ENCODE measurements at regions not wholly inside any gene's neighbourhood (a gene's known extent, or its start where the extent isn't known, plus 50 kb on each side); places are given as distances from the start of the nearest gene placed in this dataset.

DNA sequence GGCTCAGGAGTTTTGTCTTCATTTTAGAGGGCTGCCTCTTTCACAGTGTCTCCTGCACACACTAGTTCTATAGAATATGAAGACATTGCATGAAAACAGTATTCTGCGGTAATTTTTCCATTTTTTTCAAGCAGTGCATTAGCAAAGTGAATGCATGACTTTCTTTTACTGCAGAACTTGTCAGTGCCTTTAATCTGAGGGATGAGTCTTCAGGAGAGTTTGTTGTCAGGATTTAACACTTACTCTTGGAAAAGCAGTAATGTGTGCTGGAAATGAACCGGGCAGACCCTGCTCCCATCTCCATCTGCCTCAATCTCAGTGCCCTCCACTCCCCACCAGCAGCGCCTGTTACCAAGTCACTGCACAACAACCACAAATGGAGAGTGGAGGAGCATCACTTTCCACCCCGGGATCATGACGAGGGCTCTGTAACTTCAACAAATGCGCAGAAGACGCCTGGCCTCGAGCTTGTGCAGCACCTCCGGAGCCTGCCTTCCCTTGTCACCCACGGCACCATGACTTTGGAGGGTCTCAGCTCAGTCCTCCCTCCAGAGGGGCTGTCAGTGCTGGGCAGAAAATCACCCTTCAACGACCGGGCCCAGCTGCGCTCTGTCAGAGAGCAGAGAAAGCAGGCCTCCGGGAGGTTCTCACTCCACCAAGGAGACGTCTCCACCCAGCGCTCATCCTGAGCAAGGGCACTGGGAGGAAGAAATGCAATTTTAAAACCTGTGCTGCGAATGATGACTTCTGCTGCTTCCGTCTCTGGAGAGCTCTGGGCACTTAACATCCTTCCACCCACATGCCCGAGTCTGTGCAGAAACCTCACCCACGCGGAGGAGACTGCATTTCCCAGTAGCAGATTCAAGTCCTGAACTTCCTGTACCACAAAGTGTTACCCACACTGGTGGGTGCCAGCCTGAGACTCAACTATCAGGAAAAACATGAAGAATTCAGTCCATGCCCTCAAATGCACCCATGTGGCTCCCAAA lies 255.7 kb downstream of the ADGRD1 start:
- TF ChIP-seq SIN3A (IDR thresholded peaks at IDR 0.05; ENCODE audit: borderline replicate concordance, insufficient read depth, low read length) (no peak), POLR2AphosphoS5 (IDR thresholded peaks at IDR 0.05; ENCODE audit: low read depth, low read length) (no peak), FOXP2 (optimal IDR thresholded peaks at IDR 0.05; ENCODE audit: borderline replicate concordance, extremely low read depth, extremely low read length, insufficient read depth) (no peak)

DNA sequence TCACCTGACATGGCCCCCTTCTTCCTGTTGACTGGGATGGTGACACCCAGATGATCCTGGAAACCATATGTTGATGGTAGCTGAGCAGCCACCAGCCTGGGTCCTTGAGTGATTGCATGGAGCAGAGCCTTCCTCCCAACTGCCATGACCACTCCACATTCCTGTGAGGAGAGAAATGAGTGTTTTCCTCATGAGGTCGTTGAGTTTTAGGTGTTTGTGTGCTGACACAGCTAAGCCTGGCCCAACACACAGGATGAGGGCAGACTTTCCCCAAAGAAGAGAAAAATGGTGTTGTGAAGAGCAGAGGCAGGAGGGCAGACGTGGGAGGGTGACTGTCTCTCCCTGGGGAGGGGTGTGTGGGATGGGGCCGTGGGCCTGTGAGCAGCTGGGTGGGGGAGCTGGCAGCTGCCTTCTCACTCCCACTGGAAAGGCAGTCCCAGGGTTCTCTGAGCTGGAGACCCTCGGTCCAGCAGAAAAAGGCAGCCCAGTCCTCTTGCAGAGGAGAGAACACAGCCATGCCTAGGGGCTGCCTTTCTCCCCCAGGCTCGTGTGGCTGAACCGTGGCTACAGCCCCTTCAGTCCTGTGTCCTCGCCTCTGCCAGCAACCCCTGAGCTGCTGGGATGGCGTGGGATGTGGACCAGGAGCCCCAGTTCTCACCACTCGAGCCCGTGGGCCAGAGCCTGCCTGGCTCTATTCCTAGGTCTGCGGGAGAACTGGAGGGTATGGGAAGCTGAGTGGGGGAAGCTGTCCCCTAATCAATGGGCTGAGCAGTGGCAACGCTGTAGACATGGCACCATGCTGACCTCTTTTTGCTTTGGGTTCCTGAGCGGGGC lies 257.0 kb downstream of the ADGRD1 start:
- TF ChIP-seq FOXP2 (optimal IDR thresholded peaks at IDR 0.05; ENCODE audit: borderline replicate concordance, extremely low read depth, extremely low read length, insufficient read depth), result no peak
- TF ChIP-seq POLR2AphosphoS5 (IDR thresholded peaks at IDR 0.05; ENCODE audit: low read depth, low read length), result no peak
- no peak for TF ChIP-seq SIN3A (IDR thresholded peaks at IDR 0.05; ENCODE audit: borderline replicate concordance, insufficient read depth, low read length)
- TF ChIP-seq, protein P1, sequence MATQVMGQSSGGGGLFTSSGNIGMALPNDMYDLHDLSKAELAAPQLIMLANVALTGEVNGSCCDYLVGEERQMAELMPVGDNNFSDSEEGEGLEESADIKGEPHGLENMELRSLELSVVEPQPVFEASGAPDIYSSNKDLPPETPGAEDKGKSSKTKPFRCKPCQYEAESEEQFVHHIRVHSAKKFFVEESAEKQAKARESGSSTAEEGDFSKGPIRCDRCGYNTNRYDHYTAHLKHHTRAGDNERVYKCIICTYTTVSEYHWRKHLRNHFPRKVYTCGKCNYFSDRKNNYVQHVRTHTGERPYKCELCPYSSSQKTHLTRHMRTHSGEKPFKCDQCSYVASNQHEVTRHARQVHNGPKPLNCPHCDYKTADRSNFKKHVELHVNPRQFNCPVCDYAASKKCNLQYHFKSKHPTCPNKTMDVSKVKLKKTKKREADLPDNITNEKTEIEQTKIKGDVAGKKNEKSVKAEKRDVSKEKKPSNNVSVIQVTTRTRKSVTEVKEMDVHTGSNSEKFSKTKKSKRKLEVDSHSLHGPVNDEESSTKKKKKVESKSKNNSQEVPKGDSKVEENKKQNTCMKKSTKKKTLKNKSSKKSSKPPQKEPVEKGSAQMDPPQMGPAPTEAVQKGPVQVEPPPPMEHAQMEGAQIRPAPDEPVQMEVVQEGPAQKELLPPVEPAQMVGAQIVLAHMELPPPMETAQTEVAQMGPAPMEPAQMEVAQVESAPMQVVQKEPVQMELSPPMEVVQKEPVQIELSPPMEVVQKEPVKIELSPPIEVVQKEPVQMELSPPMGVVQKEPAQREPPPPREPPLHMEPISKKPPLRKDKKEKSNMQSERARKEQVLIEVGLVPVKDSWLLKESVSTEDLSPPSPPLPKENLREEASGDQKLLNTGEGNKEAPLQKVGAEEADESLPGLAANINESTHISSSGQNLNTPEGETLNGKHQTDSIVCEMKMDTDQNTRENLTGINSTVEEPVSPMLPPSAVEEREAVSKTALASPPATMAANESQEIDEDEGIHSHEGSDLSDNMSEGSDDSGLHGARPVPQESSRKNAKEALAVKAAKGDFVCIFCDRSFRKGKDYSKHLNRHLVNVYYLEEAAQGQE (IDR thresholded peaks at IDR 0.05; ENCODE audit: insufficient read depth in 1 of 2, low read depth in 2 of 2, low read length in 2 of 2), result no peak
- no peak for TF ChIP-seq TAF1 (IDR thresholded peaks at IDR 0.05; ENCODE audit: borderline replicate concordance, insufficient read depth, low read length)

DNA sequence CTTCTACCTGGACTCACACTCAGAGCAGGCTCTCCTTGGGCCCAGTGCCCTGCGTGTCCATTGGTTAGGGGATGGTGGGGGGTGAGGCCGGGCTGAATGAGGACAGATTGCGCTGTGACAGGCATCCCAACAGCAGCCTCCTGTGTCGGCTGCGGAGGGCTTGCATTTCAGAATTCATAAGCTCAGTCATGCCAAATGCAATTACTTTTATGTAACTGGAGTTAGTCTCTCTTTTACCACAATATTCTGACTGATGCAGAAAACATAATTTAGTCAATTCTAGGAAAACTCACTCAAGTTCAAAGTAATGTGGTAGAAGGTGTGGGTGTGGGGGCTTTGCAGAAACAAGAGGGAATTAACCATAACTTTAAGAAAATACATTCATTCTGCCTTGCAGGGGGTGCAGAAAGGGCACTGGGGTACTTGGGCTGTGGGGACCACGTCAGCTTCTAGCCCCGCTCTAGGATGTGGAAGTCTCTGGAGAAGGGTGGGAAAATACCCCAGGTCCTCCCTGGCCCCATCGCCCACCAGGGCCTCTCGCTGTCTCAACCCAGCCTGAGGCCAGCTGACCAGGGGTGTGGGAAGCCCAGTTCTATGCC lies 257.7 kb downstream of the ADGRD1 start:
- TF ChIP-seq TAF1 (IDR thresholded peaks at IDR 0.05; ENCODE audit: borderline replicate concordance, insufficient read depth, low read length) (no peak), FOXP2 (optimal IDR thresholded peaks at IDR 0.05; ENCODE audit: borderline replicate concordance, extremely low read depth, extremely low read length, insufficient read depth) (no peak), POLR2AphosphoS5 (IDR thresholded peaks at IDR 0.05; ENCODE audit: low read depth, low read length) (no peak), SIN3A (IDR thresholded peaks at IDR 0.05; ENCODE audit: borderline replicate concordance, insufficient read depth, low read length) (no peak)
- TF ChIP-seq, protein P1 (IDR thresholded peaks at IDR 0.05; ENCODE audit: insufficient read depth in 1 of 2, low read depth in 2 of 2, low read length in 2 of 2), result no peak

DNA sequence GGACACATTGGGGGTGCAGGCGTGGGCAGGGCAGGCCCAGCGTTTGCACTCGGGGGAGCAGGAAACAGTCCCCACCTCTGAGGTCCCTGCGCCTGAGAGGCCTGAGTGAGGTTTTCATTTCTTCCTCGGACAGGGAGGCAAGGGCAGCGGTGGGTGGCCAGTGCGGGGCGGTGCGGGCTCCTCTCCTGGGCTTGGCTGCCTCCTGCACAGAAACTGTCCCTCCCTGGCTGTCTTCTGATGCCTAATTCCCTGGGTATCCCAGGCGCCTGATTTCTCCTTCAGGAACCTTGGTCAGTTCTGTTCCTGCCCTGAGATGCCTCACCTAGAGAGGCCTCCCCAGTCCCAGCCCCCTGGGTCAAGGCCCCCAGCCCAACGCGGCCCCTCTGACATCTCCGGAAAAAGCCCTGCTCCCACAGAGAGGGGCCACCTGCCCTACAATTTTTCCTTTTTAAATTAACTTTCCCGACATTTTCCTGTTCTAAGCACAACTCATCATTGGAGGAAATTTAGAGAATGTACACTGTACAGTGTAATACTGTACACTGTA lies 260.3 kb downstream of the ADGRD1 start:
- TF ChIP-seq TAF1 (IDR thresholded peaks at IDR 0.05; ENCODE audit: borderline replicate concordance, insufficient read depth, low read length), result no peak
- TF ChIP-seq SIN3A (IDR thresholded peaks at IDR 0.05; ENCODE audit: borderline replicate concordance, insufficient read depth, low read length), result no peak
- TF ChIP-seq, protein P1 (IDR thresholded peaks at IDR 0.05; ENCODE audit: insufficient read depth in 1 of 2, low read depth in 2 of 2, low read length in 2 of 2), result no peak
- no peak for TF ChIP-seq FOXP2 (optimal IDR thresholded peaks at IDR 0.05; ENCODE audit: borderline replicate concordance, extremely low read depth, extremely low read length, insufficient read depth)
- TF ChIP-seq POLR2AphosphoS5 (IDR thresholded peaks at IDR 0.05; ENCODE audit: low read depth, low read length), result no peak

All from PFSK-1 (cell line).